Liver (tissue), 3 donors: ENCODE measurements at regions not wholly inside any gene's neighbourhood (a gene's known extent, or its start where the extent isn't known, plus 50 kb on each side); places are given as distances from the start of the nearest gene placed in this dataset.

Experiments used
- ATF3 ChIP-seq: IDR thresholded peaks from 2 replicates; pipeline ENCODE4 v1.6.1; 2016; ENCODE audit warnings: antibody characterized with exemption
- EGR1 ChIP-seq, 2 donors: IDR thresholded peaks; 2 replicates each; pipeline ENCODE4 v1.6.1; 2016 to 2018; ENCODE audit warnings: antibody characterized with exemption in 2 of 2, low read depth in 2 of 2
- GABPA ChIP-seq, 2 donors: IDR thresholded peaks in 1 of 2; conservative IDR thresholded peaks in 1 of 2; 2 replicates each; pipeline ENCODE4 v1.6.1; 2016; ENCODE audit warnings: antibody characterized with exemption in 2 of 2, mild to moderate bottlenecking in 1 of 2, moderate library complexity in 1 of 2
- HNF4G ChIP-seq: IDR thresholded peaks from 2 replicates; pipeline ENCODE4 v1.6.1; 2016; ENCODE audit warnings: antibody characterized with exemption
- JUND ChIP-seq, 2 donors: IDR thresholded peaks; 2 replicates each; pipeline ENCODE4 v1.6.1; 2016; ENCODE audit warnings: antibody characterized with exemption in 2 of 2
- MAX ChIP-seq: IDR thresholded peaks from 2 replicates; pipeline ENCODE4 v1.6.1; 2016; ENCODE audit warnings: antibody characterized with exemption
- RAD21 ChIP-seq, 2 donors: IDR thresholded peaks; 2 replicates each; pipeline ENCODE4 v1.6.1; 2016; ENCODE audit warnings: antibody characterized with exemption in 2 of 2, mild to moderate bottlenecking in 2 of 2
- REST ChIP-seq: IDR thresholded peaks from 2 replicates; pipeline ENCODE4 v1.6.1; 2016; ENCODE audit warnings: antibody characterized with exemption, mild to moderate bottlenecking
- RXRA ChIP-seq, 2 donors: IDR thresholded peaks; 2 replicates each; pipeline ENCODE4 v1.6.1; 2017 to 2018; ENCODE audit warnings: antibody characterized with exemption in 2 of 2, mild to moderate bottlenecking in 1 of 2
- SP1 ChIP-seq: IDR thresholded peaks from 2 replicates; pipeline ENCODE4 v1.6.1; 2018; ENCODE audit warnings: antibody characterized with exemption, mild to moderate bottlenecking
- TAF1 ChIP-seq: conservative IDR thresholded peaks from 2 replicates; pipeline ENCODE4 v1.6.1; 2016; ENCODE audit warnings: antibody characterized with exemption, mild to moderate bottlenecking
- YY1 ChIP-seq: IDR thresholded peaks from 2 replicates; pipeline ENCODE4 v1.6.1; 2016; ENCODE audit warnings: antibody characterized with exemption, mild to moderate bottlenecking
- ZBTB33 ChIP-seq: IDR thresholded peaks from 2 replicates; pipeline ENCODE4 v1.6.1; 2016; ENCODE audit warnings: antibody characterized with exemption
- TF ChIP-seq, protein P1 (sequence below): fragments of 150-350 bp; IDR thresholded peaks from 2 replicates; pipeline ENCODE4 v1.5.1; 2017; ENCODE audit warnings: improper control_type of control experiment, low read depth, low read length; ENCODE audit not compliant: missing input control
- donor health status: healthy.
- donor health status: healthy.

DNA sequence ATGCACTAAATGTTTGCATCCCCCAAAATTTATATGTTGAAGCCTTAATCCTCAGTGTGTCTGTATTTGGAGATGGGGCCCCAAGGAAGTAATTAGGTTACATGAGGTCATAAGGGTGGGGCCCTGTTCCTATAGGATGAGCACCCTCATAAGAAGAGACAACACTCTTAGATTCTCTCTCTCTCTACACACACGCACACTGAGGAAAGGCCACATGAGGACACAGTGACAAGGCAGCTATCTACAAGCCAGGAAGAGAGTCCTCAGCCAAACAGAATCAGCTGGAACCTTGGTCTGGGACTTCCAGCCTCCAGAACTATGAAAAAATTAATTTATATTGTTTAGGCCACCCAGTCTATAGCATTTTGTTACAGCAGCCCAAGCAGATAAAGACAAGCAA lies 69.3 kb upstream of the NOCT start:
- TF ChIP-seq, protein P1, sequence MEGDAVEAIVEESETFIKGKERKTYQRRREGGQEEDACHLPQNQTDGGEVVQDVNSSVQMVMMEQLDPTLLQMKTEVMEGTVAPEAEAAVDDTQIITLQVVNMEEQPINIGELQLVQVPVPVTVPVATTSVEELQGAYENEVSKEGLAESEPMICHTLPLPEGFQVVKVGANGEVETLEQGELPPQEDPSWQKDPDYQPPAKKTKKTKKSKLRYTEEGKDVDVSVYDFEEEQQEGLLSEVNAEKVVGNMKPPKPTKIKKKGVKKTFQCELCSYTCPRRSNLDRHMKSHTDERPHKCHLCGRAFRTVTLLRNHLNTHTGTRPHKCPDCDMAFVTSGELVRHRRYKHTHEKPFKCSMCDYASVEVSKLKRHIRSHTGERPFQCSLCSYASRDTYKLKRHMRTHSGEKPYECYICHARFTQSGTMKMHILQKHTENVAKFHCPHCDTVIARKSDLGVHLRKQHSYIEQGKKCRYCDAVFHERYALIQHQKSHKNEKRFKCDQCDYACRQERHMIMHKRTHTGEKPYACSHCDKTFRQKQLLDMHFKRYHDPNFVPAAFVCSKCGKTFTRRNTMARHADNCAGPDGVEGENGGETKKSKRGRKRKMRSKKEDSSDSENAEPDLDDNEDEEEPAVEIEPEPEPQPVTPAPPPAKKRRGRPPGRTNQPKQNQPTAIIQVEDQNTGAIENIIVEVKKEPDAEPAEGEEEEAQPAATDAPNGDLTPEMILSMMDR = no peak
- TF ChIP-seq RAD21 (IDR thresholded peaks at IDR 0.05) (no peak), EGR1 (IDR thresholded peaks at IDR 0.05; ENCODE audit: low read depth in 2 of 2) (no peak), ATF3 (no peak), SP1 (no peak), REST (no peak), HNF4G (no peak), ZBTB33 (no peak), RXRA (IDR thresholded peaks at IDR 0.05) (no peak), TAF1 (no peak), JUND (IDR thresholded peaks at IDR 0.05) (no peak), MAX (no peak), YY1 (no peak), GABPA (IDR thresholded peaks at IDR 0.05 in 1 of 2, conservative IDR thresholded peaks at IDR 0.05 in 1 of 2) (no peak)
